ENCODE measurements at regions not wholly inside any gene's neighbourhood (a gene's known extent, or its start where the extent isn't known, plus 50 kb on each side); places are given as distances from the start of the nearest gene placed in this dataset.

GRCh38 chr2:181356526-181357130 lies 100.6 kb upstream of the ITGA4 start:
- TF ChIP-seq EZH2 (IDR thresholded peaks at IDR 0.05) = no peak
- no peak overlapping the region for H3K27ac ChIP-seq (ENCODE audit: low read depth, low read length)
- ChIA-PET POLR2A (no interaction called here), CTCF (no interaction called here), RAD21 (ENCODE audit: low non-redundant PET in 1 of 2, low total read pairs in 2 of 2, uncharacterized antibody in 2 of 2, unreplicated experiment in 2 of 2) (no interaction called here)
- ATAC-seq = no peak
- no peaks in the 10 kb centered on the region for H3K79me2 ChIP-seq (ENCODE audit: insufficient read depth, low read length)
- H3K4me2 ChIP-seq (ENCODE audit: low read length) = no peak overlapping the region
- no peaks in the 10 kb centered on the region for H3K9me3 ChIP-seq (ENCODE audit: control insufficient read depth in 1 of 2, insufficient read depth in 1 of 2, low read depth in 1 of 2, low read length in 2 of 2)
- intact Hi-C loops (cut with micrococcal nuclease) = no loop called here
- no peaks in the 10 kb centered on the region for H4K20me1 ChIP-seq (ENCODE audit: insufficient read depth)
- H3K4me1 ChIP-seq (ENCODE audit: control insufficient read depth in 1 of 2, insufficient read depth in 2 of 2, low read length in 2 of 2) = no peaks in the 10 kb centered on the region
- H3K9me2 ChIP-seq (ENCODE audit: insufficient read depth) = no peaks in the 10 kb centered on the region
- no peak overlapping the region for H2AFZ ChIP-seq (ENCODE audit: low read depth, low read length, poor library complexity, severe bottlenecking)
- no peaks in the 10 kb centered on the region for H3K27me3 ChIP-seq (ENCODE audit: insufficient read depth, low read length)
- no peaks in the 10 kb centered on the region for H3K36me3 ChIP-seq (ENCODE audit: control insufficient read depth in 1 of 2, insufficient read depth in 2 of 2, low read length in 2 of 2)
- no TSS peak for BruUV-seq (replicated peaks)
- DNase-seq (ENCODE audit: low read depth, low spot score) = no peak
- no peak overlapping the region for H3K4me3 ChIP-seq (replicated peaks in 1 of 2; ENCODE audit: low read depth in 1 of 2, low read length in 2 of 2)
- H3K9ac ChIP-seq (ENCODE audit: low read length) = no peak overlapping the region

GRCh38 chr2:181357979-181358378 lies 99.2 kb upstream of the ITGA4 start:
- H3K27ac ChIP-seq (ENCODE audit: low read depth, low read length) = no peak overlapping the region
- no peak overlapping the region for H2AFZ ChIP-seq (ENCODE audit: low read depth, low read length, poor library complexity, severe bottlenecking)
- no TSS peak for BruUV-seq (replicated peaks)
- H3K4me3 ChIP-seq (replicated peaks in 1 of 2; ENCODE audit: low read depth in 1 of 2, low read length in 2 of 2) = no peak overlapping the region
- RAD21 ChIA-PET (ENCODE audit: low non-redundant PET in 1 of 2, low total read pairs in 2 of 2, uncharacterized antibody in 2 of 2, unreplicated experiment in 2 of 2) = no interaction called here
- H3K79me2 ChIP-seq (ENCODE audit: insufficient read depth, low read length) = no peaks in the 10 kb centered on the region
- H3K9ac ChIP-seq (ENCODE audit: low read length) = no peak overlapping the region
- no peak overlapping the region for H3K4me2 ChIP-seq (ENCODE audit: low read length)
- ATAC-seq = no peak
- H3K9me2 ChIP-seq (ENCODE audit: insufficient read depth) = no peaks in the 10 kb centered on the region
- intact Hi-C loops (cut with micrococcal nuclease) = no loop called here
- DNase-seq (ENCODE audit: low read depth, low spot score) = no peak
- no peaks in the 10 kb centered on the region for H3K9me3 ChIP-seq (ENCODE audit: control insufficient read depth in 1 of 2, insufficient read depth in 1 of 2, low read depth in 1 of 2, low read length in 2 of 2)
- POLR2A ChIA-PET = no interaction called here
- CTCF ChIA-PET = no interaction called here
- H4K20me1 ChIP-seq (ENCODE audit: insufficient read depth) = no peaks in the 10 kb centered on the region
- TF ChIP-seq CBX3 (IDR thresholded peaks at IDR 0.05; ENCODE audit: low read depth) = no peak
- TF ChIP-seq ZFX (IDR thresholded peaks at IDR 0.05) = no peak
- TF ChIP-seq EZH2phosphoT487 (IDR thresholded peaks at IDR 0.05; ENCODE audit: borderline replicate concordance) = no peak
- no peak for TF ChIP-seq ELF1 (IDR thresholded peaks at IDR 0.05; ENCODE audit: borderline replicate concordance, low read depth)
- no peak for TF ChIP-seq POLR2A (IDR thresholded peaks at IDR 0.05; ENCODE audit: borderline replicate concordance, extremely low read depth, insufficient read depth, insufficient read length)
- no peak for TF ChIP-seq ZNF274 (IDR thresholded peaks at IDR 0.05; ENCODE audit: low read depth, low read length)
- no peak for TF ChIP-seq FOSL1 (IDR thresholded peaks at IDR 0.05; ENCODE audit: low read depth)
- no peak for TF ChIP-seq POLR2AphosphoS5 (IDR thresholded peaks at IDR 0.05; ENCODE audit: low read depth, low read length)
- TF ChIP-seq MAX (IDR thresholded peaks at IDR 0.05) = no peak
- TF ChIP-seq REST (IDR thresholded peaks at IDR 0.05; ENCODE audit: low read depth) = no peak
- no peaks in the 10 kb centered on the region for H3K4me1 ChIP-seq (ENCODE audit: control insufficient read depth in 1 of 2, insufficient read depth in 2 of 2, low read length in 2 of 2)
- no peaks in the 10 kb centered on the region for H3K36me3 ChIP-seq (ENCODE audit: control insufficient read depth in 1 of 2, insufficient read depth in 2 of 2, low read length in 2 of 2)
- H3K27me3 ChIP-seq (ENCODE audit: insufficient read depth, low read length) = no peaks in the 10 kb centered on the region

All from HCT116 (cell line).